ENCODE measurements at regions not wholly inside any gene's neighbourhood (a gene's known extent, or its start where the extent isn't known, plus 50 kb on each side); places are given as distances from the start of the nearest gene placed in this dataset.

DNA sequence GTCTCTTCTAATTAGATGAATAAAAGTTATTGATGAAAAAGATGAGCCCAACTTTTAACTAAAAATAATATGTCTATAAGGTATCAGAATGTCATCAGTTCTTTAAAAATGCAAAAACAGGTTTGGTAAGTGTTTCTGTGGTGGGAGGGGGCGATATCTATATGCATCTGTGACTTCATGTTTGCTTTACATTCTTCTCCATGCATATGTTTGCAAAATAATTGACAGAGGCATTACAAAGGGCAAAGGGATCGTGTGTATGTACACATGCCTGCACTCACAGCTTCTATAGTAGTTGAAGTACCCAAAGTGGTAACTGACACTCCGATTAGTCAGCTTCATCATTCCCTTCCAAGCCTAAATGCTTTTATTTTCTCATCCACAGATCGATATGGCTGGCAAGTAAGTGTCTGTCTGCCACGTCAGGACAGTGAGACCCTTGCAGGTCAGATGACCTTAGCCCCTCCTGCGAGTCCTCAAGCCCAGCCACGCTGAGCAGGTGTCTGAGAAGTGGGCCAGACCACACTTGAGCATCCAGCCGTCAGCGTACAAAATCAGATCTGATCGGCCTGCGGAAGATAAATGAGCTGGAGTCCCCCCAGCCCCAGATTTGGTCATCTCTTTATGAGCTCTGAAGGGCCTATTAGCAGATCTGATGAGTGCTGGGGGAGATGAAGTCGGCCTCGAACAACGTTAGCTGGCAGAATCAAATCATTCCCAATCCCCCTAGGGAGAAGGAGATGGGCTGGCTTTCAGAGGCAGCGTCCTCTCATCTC lies 369.1 kb downstream of the MAFB start:
- no peak for DNase-seq (ENCODE audit: low read depth in 2 of 2)

DNA sequence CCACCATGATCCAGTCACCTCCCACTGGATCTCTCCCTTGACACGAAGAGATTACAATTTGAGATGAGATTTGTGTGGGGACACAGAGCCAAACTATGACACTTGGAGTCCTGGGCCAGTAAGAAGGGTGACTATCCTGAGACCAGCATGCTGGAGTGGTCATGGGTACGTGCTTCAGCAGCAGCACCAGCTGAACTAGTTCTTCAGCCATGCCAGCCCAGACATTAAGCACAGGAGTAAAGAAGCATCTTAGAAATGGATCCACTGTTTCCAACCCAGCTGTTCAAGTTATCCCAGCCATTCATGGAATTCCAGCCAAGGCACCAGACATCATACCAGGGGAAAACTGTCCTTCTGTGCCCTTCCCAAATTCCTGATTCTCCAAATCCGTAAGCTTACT lies 370.0 kb downstream of the MAFB start:
- no peak for DNase-seq (ENCODE audit: low read depth in 2 of 2)

DNA sequence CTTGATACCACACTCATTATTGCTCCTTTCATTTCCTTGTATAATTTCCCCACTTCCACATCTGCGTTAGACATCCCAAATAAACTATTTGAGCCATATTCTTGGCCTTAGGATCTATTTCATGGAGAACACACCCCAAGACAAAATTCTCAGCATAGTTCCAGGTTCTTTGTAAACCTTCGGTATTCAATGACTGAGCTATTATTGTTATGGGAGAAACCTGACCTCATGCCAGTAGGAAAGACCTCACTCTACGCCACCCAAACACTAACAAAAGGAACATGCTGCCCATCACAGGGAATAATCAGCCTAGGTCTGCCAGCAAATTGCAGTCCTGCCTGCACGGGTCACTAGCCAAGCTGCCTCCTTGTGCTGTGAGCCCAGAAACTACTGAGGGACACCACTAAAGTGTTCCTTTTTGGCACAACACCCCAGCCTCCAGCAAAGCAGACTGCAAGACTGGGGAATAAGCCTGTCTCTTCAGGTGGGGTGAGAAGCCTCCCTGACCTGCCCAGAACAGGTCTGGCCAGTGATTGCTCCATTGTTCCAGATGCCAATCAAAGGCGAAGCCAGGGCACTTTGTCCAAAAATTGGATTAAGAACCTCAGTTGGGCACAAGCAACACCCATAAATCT lies 371.8 kb downstream of the MAFB start:
- DNase-seq (ENCODE audit: low read depth in 2 of 2) = no peak

DNA sequence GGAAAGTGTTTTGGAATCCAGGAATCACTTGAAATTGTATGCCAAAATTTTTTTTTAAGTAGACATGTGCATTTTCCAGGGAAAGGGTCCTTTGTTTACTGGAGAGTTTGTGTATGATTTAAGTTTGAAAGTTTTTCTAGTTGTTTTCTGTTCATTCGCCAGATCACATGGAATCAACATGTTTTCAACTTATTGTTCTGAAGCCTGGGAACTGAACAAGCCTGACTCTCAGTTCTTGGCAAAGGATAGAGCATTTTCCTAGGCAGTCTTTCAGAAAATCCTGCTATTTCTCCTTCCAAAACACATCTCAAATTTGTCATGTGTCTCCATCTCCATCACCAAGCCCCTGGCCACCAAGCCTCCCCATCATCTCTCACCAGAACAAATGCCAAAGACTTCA lies 374.8 kb downstream of the MAFB start:
- DNase-seq (ENCODE audit: low read depth in 2 of 2) = no peak

DNA sequence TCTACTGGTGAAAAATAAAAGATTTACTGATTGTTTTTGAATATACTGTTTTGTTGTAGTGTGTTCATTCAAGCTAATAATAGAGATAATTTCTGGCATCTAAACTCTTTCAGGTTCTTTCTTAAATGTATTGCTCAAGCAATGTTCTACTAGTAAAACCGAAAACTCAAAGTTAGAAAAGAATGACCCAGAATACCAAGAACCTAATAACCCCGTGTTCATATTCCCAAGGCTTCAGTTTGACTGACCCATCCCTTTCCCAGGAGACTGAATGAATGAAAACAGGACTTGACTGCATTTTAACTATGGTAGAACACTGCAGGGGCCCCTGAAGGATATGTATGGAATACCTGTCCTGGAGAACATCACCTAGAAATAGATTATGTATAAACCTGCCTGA lies 375.3 kb downstream of the MAFB start:
- no peak for DNase-seq (ENCODE audit: low read depth in 2 of 2)

DNA sequence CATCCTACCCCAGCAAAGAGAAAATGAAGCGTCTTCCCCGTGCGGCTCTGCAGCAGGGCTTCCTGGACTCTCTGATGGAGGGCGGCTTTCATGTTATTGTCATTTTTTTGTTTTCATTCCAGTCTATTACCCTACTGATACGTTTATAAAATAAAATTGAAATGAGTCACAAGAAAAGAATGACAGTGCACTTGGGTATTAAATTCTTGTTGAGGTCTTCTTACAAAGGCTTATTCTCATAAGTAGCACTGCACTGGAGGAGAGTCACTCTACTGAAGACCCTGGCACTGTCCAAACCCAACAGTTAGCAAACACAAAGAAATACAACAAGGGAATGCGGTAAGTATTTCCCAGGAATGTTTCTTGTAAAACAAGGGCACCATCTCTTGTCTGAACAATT lies 379.3 kb downstream of the MAFB start:
- DNase-seq (ENCODE audit: low read depth in 2 of 2) = no peak

DNA sequence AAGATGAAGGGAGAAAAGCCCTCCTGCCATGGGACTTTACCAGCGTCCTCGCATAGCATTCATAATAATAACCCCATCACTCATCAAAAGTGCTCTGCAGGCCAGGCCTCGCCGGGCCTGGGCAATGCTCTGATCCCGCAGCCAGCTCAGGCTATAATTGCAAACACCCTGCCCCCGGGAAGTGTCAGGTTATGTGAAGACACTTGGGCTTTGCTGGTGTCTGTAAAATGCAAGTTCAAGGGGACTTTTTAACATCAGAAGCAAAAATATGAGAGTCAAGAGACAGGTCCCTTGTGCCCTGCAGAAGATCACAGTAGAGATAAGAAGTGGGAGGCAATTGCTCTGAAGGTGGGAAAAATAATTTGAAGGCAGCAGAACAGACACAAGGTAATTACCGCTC lies 381.0 kb downstream of the MAFB start:
- no peak for DNase-seq (ENCODE audit: low read depth in 2 of 2)

DNA sequence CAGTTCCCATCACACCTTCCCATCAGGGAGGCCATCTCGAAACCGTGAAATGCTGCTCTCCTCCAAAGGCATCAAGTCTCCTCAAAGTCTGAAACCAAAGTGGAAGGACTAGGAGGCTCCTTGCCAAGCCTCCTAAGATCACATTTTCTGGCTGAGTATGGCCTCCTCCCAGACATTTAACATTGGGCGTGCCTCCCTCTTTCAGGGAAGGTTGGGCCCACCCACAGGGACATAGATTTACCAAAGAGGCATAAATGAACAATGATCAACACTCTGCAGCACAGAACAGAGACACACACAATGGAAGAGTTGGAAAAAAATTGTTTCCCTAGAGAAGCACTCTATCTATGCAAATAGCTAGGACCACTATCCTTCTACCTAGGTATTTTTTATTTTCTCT lies 381.8 kb downstream of the MAFB start:
- DNase-seq (ENCODE audit: low read depth in 2 of 2) = no peak

DNA sequence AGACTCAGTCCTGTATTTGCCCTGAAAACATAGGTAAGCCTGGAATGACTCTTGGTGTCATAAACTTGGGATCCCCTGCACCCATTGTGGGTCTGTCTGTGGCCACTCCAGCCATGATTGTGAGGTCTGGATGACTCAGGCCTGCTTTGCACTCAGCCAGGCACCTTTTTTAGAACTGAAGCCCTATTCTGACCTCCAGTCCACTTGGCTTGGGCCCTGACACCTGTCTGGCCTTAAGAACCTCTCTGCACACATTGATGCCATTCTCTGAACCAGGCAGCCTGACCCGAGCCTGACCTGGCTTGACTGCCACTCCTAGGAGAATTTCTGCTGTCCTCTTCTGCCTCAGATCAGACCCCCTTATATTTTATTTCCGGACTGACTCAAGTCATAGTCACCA lies 383.7 kb downstream of the MAFB start:
- no peak for DNase-seq (ENCODE audit: low read depth in 2 of 2)

DNA sequence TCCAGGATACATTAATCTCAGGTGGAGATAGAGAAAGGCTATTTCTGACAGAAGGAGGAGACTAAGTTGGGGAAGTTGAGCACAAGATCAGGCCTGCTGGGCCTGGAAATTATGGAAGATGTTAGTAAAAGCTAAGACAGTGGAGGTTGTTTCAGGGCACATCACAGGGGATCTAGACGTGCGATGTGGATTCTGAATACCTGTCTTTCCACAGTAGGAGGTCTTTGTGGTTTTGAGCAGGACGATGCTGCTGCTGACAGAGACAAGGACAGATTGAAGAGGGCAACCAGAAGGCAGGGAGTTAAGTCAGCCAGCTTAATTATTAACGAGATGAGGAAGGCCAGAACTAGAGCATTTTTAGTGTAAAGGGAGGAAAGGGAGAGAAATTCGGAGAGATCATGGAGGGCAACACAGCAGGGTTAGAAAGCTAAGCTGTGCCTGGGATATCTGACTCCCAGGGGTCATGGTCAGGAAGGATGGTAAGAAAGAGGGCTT lies 384.9 kb downstream of the MAFB start:
- DNase-seq (ENCODE audit: low read depth in 2 of 2) = no peak

DNA sequence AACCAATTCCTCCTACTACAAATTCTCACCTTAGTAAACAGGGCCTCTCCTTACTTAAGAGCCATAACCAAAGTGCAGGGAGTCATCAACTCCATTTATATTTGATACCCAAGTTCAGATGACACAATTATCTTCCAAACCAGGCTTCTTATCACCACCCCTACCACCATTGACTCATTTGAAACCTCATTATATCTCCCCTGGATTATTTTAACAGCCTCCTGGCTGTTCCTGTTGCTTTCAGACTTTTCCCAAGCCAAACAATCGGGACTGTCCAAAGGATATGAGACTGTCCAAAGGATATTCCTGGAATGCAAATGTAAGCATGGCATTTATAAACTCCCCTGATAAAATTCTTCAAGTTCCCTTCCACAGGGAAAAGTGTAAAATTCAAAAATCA lies 394.3 kb downstream of the MAFB start:
- no peak for DNase-seq (ENCODE audit: low read depth in 2 of 2)

DNA sequence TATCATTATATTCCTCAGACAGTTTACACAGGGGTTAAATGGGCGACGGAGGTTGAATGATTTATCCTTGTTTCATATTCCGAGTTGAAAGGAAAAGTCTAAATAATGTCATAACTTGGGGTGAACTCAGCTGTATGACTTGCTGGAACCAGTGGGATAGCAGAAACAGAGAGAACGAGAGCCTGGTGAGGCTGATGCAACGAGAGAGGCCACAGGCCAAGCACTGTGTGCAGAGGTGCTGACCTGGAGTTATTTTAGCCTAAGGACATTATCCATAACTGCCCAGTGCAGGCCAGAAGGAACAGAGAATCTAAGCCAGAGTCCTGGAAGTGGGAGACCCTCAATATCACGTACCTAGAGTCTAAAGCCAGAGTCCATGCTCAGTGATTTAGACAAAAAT lies 394.9 kb downstream of the MAFB start:
- no peak for DNase-seq (ENCODE audit: low read depth in 2 of 2)

DNA sequence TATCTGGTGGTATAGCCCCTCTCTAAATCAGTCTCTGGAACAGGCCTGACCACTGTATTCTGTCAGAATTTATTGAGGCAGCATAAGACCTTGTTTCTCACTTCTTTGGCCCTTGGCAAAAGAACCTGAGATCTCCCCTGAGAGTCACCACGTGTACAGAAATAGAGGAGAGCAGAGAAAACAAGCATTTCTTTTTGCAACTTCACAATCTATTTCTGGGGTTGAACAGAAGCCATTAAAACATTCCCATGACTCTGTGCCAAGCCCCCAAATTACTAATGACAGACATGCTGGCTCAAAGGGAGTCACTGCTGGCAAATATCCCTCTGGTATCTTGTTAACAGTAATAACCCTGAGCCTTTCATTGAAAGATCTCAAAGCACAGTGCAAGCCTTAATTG lies 395.3 kb downstream of the MAFB start:
- no peak for DNase-seq (ENCODE audit: low read depth in 2 of 2)

DNA sequence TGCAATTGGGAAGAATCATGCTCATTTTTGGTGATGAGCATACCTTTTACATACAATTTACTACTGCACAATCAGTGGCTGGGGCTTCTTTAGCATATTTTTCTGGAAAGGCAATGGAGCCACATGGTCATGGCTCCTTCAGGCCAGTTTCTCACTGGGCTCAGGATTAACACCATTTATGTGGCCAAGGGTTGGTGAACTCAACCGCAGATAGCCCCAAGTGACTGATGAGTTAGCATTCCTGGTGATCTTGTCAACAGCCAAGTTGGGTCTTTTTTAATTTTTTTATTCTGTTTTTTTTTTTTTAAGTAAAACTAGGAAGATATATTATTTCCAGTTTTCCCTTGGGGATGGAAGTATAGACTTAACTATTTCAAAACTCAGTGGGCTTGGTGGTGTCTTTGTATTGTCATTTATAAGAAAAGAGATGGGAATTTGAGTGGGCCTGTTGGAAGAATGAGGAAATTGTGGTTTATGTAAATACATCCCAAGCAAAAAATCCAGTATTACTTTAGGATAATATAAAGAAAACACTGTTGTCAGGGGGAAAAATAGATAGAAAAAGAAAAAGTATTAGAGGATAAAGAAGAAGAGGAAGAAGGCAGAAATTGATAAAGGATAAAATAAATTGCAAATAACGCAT lies 397.4 kb downstream of the MAFB start:
- no peak for DNase-seq (ENCODE audit: low read depth in 2 of 2)

DNA sequence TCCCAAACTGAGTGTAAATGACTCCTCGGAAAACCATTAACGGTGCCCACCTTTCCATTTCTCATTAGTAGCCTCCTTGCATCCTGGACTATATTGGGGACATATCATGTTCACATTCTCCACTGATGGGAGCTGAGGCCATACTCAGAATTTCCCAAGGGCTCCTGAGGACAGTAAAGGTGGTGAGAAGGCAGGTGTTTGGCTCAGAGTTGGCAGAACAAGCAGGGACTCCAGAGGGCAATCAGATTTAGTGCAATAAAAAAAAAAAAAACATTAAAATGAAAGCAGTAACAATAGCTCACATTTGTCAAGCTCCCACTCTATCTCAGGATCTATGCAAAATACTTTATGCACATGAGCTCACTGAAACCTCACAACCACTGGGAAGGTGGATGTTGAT lies 401.4 kb downstream of the MAFB start:
- DNase-seq (ENCODE audit: low read depth in 2 of 2) = no peak

DNA sequence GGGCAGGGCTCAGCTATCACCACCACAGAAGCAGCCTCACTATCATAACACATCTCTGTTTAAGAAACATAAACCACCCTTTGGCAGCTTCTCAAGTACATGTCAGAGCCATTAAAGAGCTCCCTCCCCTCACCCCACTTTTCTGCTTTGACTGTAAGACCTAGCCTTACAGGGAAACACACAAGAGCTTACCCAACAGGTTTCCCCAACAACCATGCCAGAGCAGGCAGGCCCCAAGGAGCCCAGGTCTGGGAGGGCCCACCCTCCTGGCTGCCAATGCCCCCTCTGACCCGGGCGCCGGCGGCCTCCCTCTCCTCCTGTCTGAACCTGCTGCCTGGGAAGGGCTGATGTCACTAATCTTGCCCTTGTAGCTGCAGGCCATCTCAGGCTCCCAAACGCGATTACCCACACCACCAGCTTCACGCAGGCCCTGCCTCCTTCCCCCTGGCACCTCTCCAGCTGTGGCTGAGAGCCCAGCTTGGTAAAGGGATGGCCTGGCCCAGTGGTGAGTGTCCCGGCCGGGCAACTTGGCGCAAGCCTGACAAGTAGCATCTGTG lies 402.0 kb downstream of the MAFB start:
- DNase-seq (ENCODE audit: low read depth in 2 of 2) = no peak

DNA sequence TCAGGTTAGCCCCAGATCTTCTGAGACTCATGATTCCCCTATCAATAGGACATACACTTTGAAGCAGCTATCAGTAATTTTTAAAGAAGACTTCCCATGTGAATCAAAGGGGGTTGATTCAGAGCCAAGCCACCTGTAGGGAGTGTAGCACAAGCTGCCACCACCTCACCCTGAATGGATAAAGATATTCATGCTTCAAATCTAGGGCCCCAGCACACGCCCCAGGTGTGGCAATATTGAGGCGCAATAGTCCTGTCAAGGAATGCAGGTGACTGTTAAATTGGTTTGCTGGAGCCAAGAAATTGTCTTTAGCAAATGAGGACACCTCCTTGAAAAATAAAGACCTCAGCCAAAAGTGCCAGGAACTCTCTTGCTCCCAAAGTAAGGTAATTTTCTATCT lies 404.4 kb downstream of the MAFB start:
- DNase-seq (ENCODE audit: low read depth in 2 of 2) = no peak

DNA sequence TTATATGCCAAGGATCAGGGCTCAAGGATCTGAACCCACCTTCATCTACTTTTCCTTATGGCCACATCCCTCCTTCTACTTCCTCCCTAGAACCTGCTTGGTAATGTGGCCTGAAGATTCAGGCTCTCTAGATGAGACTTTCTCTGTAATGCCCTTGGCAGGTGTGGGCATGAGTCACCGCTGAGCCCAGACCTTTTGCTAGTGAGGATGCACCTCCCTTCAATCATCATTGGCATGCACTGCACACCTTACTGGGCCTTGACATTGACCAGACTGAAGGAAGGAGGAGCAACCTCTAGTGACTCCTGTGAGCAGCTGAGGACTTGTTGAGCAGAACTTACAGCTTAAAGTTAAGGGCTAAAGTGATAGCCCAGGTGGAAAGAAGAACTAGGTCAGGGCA lies 405.3 kb downstream of the MAFB start:
- no peak for DNase-seq (ENCODE audit: low read depth in 2 of 2)

DNA sequence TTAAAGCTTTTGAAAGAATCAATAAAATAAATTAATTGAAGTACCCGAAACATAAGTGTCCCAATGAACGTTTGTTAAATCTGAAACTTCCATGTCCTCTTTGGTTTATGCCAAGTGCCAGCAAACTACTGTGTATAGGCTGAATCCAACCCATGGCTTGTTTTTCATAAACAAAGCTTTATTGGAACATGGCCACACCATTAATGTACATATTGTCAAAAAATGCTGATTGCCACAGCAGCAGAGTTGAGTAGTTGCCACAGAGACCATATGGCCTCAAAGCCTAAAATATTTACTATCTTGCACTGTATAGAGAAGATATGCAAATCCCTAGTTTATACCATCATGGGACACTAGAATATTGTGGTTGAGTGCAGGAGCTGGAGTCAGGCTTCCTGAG lies 406.1 kb downstream of the MAFB start:
- no peak for DNase-seq (ENCODE audit: low read depth in 2 of 2)

DNA sequence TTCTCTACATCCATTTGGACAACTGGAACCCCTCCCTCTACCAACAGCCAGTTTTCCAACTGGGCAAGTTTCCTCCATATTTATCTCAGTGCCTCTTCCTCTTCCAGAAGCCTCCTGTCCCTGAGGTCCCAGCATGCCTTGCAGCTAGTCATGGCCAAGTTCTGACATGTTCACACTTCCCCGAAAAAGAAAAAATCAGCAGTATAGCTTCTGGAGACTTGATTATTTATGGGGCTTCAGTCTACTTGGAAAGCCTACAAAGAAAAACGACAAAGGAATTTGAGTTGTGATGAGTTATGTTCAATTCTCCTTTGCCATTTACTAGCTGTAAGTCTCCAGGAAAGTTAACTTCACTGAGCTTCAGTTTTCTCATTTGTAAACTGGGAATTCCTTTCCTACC lies 406.5 kb downstream of the MAFB start:
- no peak for DNase-seq (ENCODE audit: low read depth in 2 of 2)

DNA sequence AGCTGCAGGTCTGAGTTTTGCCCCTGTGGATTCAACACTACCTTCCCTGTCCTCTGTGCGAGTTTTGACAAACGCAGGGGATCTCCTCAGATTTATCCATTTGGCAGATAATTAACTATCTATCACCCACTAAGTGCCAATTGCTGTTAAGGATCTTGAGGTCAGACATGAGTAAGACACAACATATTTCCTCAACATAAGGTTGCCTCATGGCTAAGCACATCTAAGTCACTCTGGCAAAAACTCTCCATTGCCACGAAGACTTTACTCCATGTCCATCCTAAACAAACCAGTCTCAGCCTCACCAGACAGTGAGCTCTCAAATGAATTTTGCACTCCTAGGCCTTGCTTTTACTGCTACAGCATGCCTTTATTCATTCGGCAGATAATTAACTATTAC lies 408.4 kb downstream of the MAFB start:
- DNase-seq (ENCODE audit: low read depth in 2 of 2) = no peak

DNA sequence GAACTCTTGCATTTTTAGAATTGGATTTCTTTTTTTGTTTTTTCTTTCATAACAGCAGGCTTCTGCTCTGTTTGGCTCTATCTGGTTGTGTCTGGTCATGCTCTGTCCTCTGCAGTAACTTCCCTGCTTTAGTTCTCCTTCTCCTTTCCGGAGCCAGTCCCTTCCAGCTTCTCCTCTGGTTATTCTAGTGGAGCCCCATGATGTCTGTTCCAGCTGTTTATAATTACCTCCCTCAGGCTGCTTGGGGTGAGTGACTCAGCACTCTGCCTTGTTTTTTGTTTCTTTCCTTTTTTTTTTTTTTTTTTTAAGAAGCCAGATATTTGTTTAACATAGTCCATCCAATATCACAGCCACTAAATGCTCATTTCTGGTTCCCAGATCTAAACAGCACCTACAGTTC lies 409.6 kb downstream of the MAFB start:
- no peak for DNase-seq (ENCODE audit: low read depth in 2 of 2)

DNA sequence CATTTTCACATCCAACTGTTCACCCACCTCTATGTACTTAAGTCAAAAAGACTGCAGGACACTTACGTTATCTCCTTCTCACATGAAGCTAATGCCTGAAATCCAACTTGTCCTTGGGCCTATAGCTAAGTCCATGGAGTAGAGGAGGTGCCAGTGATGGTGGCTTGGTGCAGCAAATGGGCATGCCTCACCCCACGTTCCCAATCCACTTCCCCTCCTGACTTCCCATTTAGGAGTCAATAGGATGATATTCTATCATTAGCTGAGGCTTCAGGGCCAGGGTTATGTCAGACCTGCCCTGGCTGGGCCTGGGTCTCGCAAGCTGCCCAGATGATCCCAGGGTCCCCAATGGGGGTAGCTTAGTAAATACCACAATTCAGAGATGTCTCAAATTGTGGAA lies 410.4 kb downstream of the MAFB start:
- DNase-seq (ENCODE audit: low read depth in 2 of 2) = no peak

Data from stimulated activated CD8-positive, alpha-beta memory T cell treated with anti-CD3 and anti-CD28 coated beads, Interleukin-2, amount 100 ng/mL, for 48 hours (primary cell).